AG09319 (cell line): ENCODE measurements at regions not wholly inside any gene's neighbourhood (a gene's known extent, or its start where the extent isn't known, plus 50 kb on each side); places are given as distances from the start of the nearest gene placed in this dataset.
"Not testable (repeated sequence)": the region's sequence is repeated elsewhere in the genome, so short reads cannot be mapped to it uniquely, and the experiment has no call there.

Experiments
- DNase-seq: peaks from one replicate; pipeline ENCODE4 v3.0.0-alpha.2; 2010; ENCODE audit warnings: low read depth; ENCODE audit errors: extremely low read depth
- TF ChIP-seq, protein P1 (sequence below): IDR thresholded peaks from 2 replicates; pipeline ENCODE4 v1.5.1; 2011; ENCODE audit warnings: low read depth, mild to moderate bottlenecking, inconsistent platforms, low read length, moderate library complexity

DNA sequence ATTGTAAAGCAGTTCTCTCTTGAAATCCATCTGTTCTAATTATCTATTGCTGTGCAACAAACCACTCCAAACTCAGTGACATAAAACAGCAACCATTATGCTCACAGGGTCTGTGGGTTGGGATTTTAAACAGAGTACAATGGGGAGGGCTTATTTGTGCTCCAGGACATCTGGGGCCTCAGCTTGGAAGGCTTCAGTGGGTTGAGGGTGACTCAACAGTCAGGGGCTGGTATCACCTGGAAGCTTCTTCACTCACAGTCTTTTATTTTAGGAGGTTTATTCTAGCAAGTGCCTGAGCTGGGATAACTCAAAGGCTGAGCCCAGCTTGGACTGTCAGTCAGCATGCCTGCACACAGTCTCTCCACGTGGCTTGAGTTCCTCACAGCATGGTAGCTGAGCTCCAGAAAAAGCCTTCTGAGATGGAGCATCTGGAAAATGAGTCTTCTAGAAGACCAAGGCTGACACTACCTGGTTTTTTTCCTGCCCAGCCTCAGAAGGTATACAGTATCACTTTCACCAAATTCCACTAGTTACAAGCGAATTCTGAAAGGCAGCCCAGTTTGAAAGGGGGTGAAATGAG lies 234.6 kb upstream of the ID4 start:
- TF ChIP-seq, protein P1, sequence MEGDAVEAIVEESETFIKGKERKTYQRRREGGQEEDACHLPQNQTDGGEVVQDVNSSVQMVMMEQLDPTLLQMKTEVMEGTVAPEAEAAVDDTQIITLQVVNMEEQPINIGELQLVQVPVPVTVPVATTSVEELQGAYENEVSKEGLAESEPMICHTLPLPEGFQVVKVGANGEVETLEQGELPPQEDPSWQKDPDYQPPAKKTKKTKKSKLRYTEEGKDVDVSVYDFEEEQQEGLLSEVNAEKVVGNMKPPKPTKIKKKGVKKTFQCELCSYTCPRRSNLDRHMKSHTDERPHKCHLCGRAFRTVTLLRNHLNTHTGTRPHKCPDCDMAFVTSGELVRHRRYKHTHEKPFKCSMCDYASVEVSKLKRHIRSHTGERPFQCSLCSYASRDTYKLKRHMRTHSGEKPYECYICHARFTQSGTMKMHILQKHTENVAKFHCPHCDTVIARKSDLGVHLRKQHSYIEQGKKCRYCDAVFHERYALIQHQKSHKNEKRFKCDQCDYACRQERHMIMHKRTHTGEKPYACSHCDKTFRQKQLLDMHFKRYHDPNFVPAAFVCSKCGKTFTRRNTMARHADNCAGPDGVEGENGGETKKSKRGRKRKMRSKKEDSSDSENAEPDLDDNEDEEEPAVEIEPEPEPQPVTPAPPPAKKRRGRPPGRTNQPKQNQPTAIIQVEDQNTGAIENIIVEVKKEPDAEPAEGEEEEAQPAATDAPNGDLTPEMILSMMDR = no peak
- no peak for DNase-seq

DNA sequence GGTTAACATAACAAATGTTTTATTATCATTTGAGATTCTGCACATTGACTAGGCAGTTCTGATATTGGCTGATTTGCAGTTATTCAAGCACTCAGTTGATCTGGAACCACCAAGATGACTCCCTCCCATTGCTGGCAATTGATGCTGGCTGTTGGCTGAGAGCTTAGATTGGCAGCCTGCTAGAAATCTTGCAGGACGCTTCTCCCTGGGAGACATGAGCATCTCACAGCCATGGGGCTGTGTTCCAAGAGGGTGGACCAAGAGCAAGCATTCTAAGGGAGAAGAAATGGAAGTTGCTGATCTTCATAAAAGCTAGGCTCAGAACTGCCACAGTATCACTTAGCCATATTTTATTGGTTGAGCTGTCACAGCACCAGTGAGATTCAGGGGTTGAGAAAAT lies 233.4 kb upstream of the ID4 start:
- no peak for DNase-seq
- TF ChIP-seq, protein P1 = no peak

DNA sequence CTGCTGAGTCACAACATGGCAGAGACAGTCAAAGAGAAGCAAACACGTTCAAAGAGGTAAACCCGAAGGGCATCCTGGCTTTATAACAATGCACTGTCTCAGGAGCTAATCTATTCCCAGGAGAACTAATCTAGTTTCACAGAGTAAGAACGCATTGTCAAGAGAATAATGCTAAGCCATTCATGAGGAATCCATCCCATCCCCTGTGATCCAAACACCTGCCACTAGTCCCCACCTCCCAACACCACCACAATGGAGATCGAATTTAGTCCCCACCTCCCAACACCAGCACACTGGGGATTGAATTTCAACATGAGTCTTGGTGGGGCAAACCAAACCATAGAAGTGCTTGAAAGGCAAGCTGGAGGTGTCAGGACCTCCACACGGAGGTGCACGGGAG lies 231.5 kb upstream of the ID4 start:
- no peak for DNase-seq
- TF ChIP-seq, protein P1 = no peak

DNA sequence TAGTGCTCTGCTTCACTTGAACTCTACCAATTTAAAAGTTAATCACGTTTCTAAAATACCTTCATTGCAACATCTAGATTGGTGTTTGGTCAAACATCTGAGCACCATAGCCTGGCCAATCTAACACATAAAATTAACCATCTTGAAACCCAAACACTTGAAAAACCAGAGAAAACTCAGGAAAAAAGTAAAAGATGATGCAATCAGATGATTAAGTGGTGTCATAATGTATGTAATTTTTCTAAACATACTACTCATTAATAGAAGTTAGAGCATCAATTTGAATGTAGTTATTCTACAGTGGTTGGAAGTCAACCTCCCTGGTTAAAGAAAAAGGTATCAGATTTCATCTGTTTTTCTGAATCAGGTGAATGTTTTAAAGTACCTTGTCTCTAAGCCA lies 228.6 kb upstream of the ID4 start:
- no peak for DNase-seq
- TF ChIP-seq, protein P1 = no peak

DNA sequence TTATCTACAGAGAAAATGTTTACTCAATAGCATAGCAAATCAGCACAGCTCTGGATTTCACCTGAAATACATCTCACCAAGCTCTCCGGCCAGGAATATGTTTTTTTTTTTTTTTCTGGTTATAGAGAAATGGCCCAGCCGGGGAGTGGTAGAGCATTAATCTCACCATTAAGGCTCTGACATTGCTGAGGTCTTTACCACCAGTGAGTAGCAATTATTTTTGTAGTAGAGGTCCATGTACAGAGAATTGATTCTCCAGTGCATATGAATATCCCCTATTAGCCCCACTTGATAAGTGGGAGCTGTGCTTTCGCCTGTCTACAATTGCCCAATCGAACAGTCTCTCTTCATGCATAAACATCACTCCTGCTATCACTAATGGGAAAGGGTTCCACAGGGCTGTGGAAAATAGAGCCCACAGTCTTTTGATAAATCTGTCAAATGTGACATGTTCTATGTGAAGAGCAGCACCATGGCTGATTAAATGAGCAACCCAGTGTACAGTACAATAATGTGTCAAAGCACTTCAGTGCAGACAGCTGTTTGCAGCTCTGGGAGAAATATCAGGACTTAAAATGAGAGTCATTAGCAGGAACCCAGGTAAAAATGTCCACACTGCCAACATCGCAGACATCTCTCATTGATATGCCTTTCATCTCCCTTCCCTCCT lies 227.1 kb upstream of the ID4 start:
- DNase-seq = no peak
- TF ChIP-seq, protein P1 = no peak

DNA sequence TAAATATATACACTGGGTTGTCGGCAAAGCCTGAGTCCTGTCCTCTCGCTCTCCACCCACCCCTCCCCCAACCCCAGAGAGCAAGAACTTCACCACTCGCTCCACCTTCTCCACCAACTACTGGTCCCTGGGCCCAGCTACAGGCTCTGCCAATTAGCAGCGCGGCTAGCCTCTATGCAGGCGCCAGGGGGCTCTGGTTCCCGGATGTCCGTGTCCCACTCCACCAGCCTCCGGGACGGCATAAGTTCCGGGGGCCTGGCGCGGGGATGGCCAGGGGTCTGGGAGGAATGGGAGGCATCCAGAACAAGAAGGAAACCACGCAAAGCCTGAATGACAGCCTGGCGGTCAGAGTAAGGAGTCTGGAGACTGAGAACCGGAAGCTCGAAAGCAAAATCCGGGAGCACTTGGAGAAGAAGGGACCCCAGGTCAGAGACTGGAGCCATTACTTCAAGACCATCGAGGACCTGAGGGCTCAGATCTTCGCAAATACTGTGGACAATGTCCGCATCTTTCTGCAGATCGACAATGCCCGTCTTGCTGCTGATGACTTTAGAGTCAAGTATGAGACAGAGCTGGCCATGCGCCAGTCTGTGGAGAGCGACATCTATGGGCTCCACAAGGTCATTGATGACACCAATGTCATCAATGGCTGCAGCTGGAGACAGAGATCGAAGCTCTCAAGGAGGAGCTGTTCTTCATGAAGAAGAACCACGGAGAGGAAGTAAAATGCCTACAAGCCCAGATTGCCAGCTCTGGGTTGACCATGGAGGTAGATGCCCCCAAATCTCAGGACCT lies 224.3 kb upstream of the ID4 start:
- not testable (repeated sequence) for DNase-seq

DNA sequence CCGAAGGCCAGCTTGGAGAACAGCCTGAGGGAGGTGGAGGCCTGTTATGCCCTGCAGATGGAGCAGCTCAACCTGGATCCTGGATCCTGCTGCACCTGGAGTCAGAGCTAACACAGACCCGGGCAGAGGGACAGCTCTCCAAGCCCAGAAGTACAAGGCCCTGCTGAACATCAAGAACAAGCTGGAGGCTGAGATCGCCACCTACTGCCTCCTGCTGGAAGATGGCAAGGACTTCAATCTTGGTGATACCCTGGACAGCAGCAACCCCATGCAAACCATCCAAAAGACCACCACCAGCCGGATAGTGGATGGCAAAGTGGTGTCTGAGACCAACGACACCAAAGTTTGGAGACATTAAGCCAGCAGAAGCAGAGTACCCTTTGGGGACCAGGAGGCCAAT lies 223.5 kb upstream of the ID4 start:
- TF ChIP-seq, protein P1 = no peak
- no peak for DNase-seq
